Upper lobe of right lung (tissue), 1 donor: ENCODE measurements at regions not wholly inside any gene's neighbourhood (a gene's known extent, or its start where the extent isn't known, plus 50 kb on each side); places are given as distances from the start of the nearest gene placed in this dataset.

ENCODE experiments used
- ATAC-seq: fragments of 200-7000 bp; cut with Tn5 transposase; one replicate; pipeline ENCODE4 v1.9.1; 2020; ENCODE audit warnings: mild to moderate bottlenecking, moderate library complexity
- DNase-seq: peaks from one replicate; pipeline ENCODE4 v3.0.0-alpha.2; 2020
- H3K27ac ChIP-seq: fragments of 200-600 bp; one replicate; pipeline ENCODE4 v1.8.0; 2022
- H3K27me3 ChIP-seq: fragments of 200-600 bp; one replicate; pipeline ENCODE4 v1.8.0; 2022; ENCODE audit warnings: mild to moderate bottlenecking
- H3K36me3 ChIP-seq: fragments of 200-600 bp; one replicate; pipeline ENCODE4 v1.8.0; 2022
- H3K4me1 ChIP-seq: fragments of 200-600 bp; one replicate; pipeline ENCODE4 v1.8.0; 2022
- H3K4me3 ChIP-seq: fragments of 200-600 bp; one replicate; pipeline ENCODE4 v1.8.0; 2022; ENCODE audit warnings: mild to moderate bottlenecking
- H3K9me3 ChIP-seq: fragments of 200-600 bp; one replicate; pipeline ENCODE4 v1.8.0; 2022
- intact Hi-C: fragments of 100-400 bp; cut with DNase I; formaldehyde crosslinking; loops from one replicate; pipeline ENCODE4 v1.11.0; 2022
- TF ChIP-seq, protein P1 (sequence below): fragments of 200-600 bp; IDR thresholded peaks from one replicate; pipeline ENCODE4 v1.8.0; 2022; ENCODE audit warnings: antibody characterized with exemption
- donor health status: DM: no; HTN: yes; CAD: no; lungs with severe emphysema.

DNA sequence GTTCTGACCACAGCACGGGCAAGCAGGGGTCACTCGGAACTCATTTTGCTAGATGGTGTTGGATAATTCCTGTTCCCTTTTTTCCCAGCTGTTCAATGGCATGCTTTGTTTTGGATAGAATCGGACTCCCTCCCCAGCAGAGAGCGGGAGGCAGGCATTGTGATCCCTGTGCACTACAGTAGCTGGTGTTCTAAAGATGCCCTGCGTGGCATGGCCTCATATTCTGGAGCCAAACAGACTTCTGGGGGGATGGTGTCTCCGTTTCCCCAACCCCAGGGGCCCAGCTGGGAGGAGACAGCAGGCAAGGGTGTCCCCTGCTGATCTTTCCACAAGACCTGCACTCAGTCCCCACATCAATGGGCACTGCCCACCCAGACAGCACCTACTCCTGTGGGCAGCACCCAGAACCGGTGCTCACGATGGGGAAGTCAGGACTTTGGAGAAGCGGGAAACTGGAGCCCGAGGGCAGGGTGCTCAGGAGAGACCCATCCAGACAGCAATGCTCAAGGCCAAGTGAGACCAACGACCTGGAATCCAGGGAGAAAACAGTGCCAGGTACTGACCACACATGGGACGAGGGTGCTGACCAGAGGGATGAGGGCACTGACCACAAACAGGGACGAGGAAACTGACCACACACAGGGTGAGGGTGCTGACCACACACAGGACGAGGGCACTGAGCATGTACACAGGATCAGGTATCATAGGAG lies 934.9 kb downstream of the BRD1 start:
- Histone ChIP-seq H3K4me1 (no peaks in the 10 kb centered on the region), H3K36me3 (no peaks in the 10 kb centered on the region), H3K27ac (no peak overlapping the region), H3K27me3 (no peaks in the 10 kb centered on the region), H3K9me3 (no peaks in the 10 kb centered on the region), H3K4me3 (no peak overlapping the region)
- intact Hi-C loops: no loop called here
- TF ChIP-seq, protein P1, sequence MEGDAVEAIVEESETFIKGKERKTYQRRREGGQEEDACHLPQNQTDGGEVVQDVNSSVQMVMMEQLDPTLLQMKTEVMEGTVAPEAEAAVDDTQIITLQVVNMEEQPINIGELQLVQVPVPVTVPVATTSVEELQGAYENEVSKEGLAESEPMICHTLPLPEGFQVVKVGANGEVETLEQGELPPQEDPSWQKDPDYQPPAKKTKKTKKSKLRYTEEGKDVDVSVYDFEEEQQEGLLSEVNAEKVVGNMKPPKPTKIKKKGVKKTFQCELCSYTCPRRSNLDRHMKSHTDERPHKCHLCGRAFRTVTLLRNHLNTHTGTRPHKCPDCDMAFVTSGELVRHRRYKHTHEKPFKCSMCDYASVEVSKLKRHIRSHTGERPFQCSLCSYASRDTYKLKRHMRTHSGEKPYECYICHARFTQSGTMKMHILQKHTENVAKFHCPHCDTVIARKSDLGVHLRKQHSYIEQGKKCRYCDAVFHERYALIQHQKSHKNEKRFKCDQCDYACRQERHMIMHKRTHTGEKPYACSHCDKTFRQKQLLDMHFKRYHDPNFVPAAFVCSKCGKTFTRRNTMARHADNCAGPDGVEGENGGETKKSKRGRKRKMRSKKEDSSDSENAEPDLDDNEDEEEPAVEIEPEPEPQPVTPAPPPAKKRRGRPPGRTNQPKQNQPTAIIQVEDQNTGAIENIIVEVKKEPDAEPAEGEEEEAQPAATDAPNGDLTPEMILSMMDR: no peak
- peak; percentile 37 for DNase-seq
- ATAC-seq: no peak

DNA sequence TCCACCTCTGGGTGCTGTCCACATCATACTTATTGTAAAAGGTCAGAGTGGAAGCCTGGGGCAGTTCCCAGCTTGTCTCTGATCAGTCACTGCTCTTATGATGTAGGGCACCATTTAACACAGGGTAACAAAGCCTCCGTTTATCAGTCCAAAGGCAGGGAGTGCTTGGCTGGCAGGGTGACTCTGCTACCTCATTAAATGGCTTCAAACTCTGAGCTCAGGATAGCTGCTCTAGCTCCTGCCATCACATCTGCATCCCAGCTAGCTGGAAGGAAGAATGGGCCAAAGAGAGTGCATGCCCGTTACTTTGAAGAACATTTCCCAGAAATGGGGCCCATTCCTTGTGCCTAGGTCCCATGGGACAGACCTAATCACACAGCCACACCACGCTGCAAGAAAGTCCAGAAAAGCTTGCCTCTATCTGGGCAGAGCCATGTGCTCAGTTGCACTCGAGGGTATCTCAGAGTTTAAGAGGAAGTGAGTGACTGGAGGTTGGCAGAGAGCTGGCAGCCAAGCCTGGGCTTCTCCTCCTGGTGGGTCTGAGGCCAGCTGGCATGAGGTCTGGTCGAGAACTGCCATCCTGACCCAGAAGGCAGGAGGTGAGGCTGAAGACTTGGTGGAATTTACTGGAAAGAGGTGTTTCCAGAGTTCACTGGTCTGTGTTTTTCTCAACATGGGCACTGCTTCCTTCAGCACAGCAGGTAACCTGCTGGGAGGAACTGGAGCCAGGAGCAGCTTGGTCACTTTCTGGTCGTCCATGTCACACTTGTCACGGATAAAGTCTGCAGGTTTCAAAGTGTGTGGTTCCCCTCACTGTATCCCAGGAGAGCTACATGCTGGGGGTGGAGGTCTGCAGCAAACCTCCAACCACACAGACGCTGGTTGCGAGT lies 935.7 kb downstream of the BRD1 start:
- Histone ChIP-seq H3K4me1 (no peaks in the 10 kb centered on the region), H3K27ac (no peak overlapping the region), H3K36me3 (no peaks in the 10 kb centered on the region), H3K9me3 (no peaks in the 10 kb centered on the region), H3K27me3 (no peaks in the 10 kb centered on the region), H3K4me3 (no peak overlapping the region)
- ATAC-seq: no peak
- TF ChIP-seq, protein P1: no peak
- DNase-seq: peak; percentile 36
- intact Hi-C loops: no loop called here

DNA sequence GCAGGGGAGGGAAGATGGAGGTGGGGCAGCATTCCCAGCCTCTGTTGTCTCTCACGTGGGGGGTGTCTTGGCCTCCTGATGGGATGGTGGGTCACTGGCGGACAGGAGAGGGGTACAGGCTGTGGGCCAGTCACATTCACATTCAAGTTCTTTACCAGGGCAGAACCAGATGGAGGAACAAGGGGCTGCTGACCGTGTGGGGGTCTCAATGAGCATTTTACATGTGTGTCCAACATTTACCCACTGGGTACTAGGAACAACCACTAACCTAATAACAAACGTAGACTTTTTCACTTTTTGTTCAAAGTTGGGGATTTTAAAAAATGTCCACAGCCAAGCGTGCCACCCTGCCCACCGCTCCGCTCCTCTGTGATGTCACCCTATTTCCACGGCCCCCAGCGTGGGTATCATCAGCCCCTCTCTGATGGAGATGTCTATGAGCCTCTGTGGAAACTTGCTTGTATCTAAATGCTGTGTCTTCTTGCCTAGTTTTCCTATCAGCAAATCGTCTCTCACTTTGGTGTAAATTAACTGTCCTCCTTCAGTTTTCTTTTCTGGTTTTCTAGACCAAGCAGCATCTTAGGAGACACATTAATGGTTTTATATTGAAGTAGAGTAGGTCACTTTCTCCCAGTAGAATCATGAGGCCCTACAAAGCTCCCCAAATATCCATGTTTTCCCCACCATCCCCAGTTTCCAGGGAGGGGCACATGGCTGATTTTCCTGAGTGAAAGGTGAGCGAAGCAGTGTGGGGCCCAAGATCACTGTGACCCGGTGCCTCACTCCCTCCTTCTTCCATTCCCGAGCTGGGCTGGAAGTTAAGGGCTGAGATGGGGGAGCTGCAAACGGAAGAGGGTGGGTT lies 936.7 kb downstream of the BRD1 start:
- H3K27me3 ChIP-seq: no peaks in the 10 kb centered on the region
- no peaks in the 10 kb centered on the region for H3K36me3 ChIP-seq
- H3K9me3 ChIP-seq: no peaks in the 10 kb centered on the region
- intact Hi-C loops: no loop called here
- TF ChIP-seq, protein P1: no peak
- no peak overlapping the region for H3K27ac ChIP-seq
- H3K4me3 ChIP-seq: no peak overlapping the region
- no peak for ATAC-seq
- DNase-seq: peak; percentile 42
- H3K4me1 ChIP-seq: no peaks in the 10 kb centered on the region

DNA sequence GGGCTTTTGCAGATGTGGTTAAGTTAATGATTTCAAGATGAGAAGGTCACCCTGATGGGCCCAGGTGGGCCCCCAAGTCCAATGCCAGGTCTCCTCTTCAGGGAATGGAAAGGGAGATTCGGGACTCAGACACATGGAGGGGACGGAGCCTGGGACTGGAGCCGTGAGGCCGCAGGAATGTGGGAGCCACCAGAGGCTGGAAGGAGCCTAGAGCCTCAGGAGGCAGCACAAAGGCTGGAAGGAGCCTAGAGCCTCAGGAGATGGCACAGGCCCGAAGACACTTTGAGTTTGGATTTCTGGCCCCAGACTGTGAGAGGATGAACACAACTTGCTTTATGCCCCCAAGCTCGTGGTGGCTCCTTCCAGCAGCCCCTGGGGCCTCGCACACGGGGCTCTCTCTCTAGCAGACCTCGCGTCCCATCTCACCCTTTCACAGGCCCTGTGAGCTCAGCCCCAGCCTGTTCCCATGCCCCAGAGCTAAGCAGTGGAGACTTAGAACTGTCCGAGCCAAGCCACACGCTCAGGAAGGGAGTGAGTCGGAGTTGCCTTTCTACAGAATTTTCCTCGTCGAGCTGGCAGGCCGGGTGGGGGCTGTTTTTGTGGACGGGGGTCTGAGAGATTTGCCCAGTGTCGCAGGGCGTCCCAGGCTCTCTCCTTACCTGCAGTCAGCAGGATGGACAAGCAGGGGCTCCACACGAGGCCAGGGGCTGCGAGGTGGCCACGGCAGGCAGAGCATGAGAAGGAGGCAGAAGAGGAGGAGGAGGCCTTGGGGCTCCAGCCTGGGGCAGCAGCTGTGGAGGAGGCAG lies 937.6 kb downstream of the BRD1 start:
- intact Hi-C loops: no loop called here
- ATAC-seq: no peak
- no peaks in the 10 kb centered on the region for H3K4me1 ChIP-seq
- H3K4me3 ChIP-seq: no peak overlapping the region
- no peaks in the 10 kb centered on the region for H3K27me3 ChIP-seq
- H3K27ac ChIP-seq: no peak overlapping the region
- H3K36me3 ChIP-seq: no peaks in the 10 kb centered on the region
- TF ChIP-seq, protein P1: no peak
- peak; percentile 53 for DNase-seq
- no peaks in the 10 kb centered on the region for H3K9me3 ChIP-seq
